Activated CD4-positive, alpha-beta T cell treated with anti-CD3 and anti-CD28 coated beads, Interleukin-2, Interleukin-6, amounts not matched to agents 100 ng/mL and 50 ng/mL, durations not matched to agents 16 hours and 8 hours (primary cell): ENCODE measurements at regions not wholly inside any gene's neighbourhood (a gene's known extent, or its start where the extent isn't known, plus 50 kb on each side); places are given as distances from the start of the nearest gene placed in this dataset.

Experiments
- DNase-seq: peaks from one replicate; pipeline ENCODE4 v3.0.0-alpha.2; 2020

DNA sequence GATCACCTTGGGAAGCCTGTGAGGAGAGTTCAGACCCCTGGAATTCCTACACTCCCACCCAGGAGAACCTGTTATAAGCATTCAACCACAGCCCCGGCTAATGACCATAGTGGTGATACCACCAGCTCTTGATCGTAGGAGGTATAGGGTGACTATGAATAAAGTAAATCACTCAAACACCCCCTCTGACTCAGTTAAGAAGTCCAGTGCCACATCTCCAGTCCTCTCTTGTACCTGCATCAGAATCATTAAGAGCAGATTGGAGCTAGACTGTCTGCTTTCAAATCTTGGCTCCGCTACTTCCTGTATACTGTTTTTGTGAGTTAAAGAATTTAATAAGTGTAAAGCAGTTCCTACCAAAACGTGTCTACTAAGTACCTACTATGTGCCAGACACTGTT is 565.1 kb upstream of the DIPK2B start:
- peak; percentile 40 for DNase-seq

DNA sequence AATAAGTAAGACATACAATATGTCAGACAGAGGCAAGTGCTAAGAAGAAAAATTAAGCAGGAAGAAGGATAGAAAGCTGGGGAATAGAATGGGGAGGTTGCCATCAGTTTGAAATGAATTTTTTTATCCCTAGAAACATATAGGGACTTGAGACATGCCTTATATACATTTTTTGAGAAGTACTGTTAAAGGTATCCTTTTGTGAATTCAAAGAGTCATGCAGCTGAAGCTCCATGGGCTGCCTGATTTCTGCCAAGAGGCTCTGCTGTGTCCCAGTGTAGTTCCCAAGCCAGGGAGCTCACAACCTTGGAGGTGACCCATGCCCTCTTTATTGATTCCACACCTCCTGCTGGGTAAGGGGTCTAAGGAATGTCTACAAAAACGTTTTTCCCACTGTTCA is 564.6 kb upstream of the DIPK2B start:
- DNase-seq = no peak

DNA sequence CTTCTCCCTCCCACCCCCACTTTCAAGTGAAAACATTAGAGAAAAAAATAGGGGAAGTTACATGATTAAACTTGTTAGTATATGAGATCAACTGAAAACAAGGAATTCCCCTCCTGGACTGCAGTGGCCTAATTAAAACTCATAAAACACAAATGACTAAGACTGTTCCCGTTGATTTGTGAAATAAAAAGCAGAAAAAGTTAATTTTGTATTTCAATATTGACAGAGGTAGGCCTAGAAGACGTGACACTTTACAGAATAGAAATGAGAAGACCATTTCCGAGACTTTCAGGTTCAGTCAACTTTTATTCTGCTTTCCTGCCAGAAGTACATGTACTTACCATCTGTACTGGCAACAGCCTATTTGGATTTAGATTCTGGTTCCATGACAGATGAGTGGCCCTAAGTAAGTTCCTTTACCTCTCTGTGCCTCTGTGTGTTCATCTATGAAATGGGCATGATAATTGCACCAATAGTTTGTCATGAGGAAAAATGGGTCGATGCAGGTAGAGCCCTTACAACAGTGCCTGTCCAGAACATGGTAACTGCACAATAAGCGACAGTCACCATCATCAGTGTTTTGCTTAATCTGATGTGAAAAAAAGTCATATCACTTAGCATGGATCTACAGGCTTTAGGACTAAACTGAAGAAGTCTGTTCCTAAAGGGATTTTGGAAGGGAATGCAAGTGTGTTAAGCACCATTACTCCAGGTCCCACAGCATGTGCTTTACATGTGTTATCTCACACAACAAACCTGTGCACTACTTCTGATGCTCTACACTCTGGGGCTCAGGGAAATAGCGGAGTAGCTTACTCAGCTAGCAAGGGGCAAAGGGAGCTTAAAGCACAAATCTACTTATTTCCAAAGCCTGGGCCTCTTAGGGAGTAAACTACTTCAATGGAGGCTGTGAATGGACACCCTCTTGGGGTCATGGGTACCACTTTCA is 562.3 kb upstream of the DIPK2B start:
- peak; percentile 71 for DNase-seq

DNA sequence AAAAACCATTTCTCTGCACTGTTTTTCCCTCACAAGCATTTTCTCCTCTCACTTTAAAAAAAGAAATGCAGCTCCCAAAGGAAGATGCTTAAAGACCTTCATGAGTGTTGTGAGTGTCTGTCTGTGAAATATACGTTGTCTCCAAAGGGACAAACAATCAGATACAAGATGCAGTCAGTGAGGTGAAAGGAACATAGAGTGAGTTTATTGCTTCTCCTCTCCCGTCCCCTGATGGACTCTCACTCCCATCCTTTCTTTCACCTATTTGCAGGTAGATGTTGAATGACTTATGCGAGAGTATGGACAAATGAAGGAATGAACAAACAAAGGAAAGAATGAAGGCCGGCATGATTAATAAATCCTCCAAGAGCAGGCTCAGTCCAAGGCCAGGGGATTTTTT is 561.2 kb upstream of the DIPK2B start:
- DNase-seq = no peak

DNA sequence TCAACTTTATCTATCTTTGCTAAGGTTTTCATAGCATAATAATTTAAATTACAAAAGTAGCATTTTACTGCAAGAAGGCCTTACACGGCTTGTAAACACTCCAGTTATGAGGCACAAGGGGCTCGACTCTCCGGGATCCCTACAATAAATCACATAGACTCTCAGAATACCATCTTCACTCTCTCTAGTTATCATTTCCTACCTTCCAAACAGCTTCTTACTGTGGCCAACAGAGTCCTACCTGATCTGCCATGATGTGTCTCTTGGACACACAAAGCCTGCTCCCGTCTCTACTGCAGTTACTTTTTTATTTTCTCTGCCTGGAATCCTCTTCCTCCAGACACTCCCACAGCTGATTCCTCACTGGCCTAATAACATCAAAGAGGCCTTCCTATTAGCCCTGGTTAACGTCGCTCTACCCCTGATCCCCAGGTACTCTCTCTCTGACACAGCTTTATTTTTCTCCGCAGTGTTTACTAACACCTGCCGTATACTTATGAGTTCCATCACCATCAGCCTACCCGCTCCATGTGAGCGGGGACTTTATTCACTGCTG is 559.6 kb upstream of the DIPK2B start:
- no peak for DNase-seq

DNA sequence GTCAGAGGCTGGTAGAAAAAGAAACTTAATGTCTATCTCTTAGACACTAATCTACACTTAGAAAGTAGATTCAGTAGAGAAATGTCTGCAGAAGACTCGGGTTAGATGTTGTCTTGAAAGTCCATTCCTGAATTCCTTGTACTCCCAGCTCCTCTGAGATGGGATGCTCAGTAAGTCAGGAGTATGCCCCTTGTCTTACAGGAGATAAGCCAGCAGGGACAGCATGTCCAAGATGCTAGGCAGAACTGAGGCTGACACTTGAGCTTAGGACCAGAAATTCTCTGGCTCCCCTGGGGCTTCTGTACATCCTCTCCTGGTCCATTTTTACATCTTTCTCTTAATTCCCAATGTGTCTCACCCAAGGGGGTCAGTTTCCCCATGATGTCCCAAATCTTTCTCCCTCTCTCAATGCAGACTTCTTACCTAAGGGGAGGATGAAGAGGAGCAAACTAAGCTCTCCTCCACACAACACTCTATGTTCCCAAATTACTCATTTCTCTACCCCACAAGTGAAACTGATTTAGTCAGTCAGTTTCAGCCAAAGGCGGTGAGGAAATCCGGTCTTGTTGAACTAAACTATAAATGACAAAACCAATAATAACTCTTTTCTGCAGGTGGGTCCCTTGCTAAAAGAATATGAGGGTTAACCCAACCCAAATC is 558.2 kb upstream of the DIPK2B start:
- peak; percentile 87 for DNase-seq

DNA sequence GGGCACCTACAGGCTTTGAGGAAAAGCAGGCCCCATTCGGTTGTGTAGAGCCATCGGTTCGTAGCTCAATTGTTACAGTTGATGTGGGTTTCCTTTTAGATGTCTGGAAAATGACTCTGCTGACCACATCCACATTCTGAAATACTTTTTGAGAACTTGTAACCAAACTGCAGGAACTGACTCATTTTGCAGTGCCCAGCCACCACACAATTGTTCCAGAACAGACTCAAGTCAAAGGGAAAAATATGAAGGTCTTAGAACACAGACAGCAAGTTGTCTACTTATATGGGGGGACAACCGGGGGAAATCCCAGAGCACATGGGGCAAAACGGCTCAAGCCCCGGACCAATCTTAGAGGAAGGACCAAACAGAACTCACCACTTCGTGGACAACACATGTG is 557.6 kb upstream of the DIPK2B start:
- DNase-seq = peak; percentile 86

DNA sequence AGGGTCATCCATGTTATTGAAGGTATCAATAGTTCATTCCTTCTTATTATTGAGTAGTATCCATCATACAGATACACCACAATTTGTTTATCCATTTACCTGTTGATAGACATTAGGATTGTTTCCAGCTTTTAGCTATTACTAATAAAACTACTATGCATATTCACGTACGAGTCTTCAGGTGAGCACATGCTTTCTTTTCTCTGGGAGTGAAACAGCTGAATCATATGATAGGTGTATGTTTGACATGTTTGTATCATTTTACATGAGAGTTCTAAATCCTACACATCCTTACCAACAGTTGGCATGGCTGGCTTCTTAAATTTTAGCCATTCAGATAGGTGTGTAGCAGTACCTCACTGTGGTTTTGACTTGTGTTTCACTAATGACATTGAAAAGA is 556.6 kb upstream of the DIPK2B start:
- no peak for DNase-seq

DNA sequence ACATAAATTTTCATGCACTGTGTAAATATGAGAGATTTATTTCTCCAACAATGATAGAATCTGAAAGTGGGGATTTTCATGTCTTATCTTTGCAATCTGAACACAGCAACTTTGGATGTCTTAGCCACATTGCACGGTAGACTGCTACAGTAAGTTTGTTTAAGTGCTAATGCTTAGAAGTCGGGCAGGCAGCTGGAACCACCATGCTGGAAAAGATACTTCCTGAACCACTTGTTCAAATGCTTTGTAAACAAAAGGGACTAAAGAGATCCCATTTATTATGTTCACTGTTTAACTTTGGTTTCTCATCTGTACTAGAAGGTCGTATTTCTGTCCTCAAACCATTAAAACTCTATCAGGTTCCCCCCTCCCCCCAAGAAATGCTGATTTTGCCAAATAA is 555.9 kb upstream of the DIPK2B start:
- DNase-seq = no peak

DNA sequence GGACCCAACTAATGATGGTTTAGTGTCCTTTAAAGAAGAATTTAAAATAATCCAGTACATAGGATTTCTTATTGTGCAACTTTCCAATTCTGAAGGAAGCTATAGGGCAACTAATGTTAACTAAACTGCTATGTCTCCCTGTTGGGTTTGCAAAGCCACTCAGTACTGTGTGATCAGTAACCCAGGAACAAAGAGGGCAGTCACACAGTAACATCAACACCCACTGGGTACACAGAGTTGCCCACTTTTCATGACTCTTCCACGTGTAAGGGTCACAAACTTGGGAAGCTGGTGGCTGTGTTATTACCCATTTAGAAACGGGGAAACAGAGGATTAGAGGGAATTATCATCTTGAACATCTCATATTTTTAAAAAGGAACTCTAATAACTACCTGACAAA is 555.0 kb upstream of the DIPK2B start:
- no peak for DNase-seq

DNA sequence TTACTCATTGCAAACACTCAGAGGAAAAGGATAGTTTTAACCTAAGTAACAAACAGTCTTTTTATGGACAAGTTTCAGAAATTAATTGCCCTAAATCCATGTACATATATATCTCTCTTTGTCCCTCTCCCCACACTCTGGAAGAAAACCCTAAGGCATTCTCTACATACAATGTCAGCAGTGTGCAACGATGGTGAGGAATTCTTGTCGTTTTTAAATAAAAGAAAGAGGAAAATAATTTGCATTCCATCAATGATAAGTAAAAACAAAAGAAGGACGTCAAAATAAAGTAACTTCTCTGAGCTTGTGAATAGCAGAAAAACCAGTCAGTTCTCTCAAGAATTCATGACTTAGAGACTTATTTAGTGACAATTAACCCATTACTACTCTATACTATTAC is 550.5 kb upstream of the DIPK2B start:
- no peak for DNase-seq

DNA sequence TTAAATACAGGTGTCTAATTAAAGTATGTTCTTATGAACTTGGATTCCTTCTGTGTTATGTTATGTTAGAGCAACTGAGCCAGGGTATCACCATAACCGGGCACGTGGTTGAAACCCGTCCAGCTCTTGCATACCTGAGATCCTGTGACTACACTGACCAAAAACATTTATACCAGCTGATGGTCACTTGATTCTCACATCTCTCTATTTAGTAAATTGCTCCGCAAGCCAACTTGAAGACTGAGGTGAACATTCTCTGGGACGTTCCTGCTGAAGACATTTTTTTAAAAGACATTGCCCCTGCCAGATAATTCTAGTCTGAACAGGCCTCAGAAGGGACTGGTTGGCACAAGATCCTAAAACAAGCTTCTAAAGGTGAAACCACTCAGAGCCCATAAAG is 550.0 kb upstream of the DIPK2B start:
- no peak for DNase-seq

DNA sequence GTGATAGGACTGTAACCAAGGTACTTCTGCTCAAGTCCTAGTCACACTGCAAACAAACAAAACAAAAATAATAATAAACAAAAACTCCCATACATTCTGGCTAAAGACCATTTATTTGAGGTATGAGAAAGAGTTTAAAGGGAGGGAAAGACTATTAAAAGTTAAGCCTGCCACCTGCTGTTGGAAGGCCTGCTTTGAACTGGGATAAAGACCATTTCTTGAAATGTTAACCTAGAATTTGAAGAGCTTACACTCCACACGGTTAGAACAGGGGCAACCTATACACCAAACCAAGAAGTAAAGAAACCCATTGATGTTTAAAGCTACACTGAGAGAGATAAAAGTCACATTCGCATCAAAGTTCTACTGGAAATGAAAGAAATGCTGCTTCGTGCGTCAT is 548.7 kb upstream of the DIPK2B start:
- DNase-seq = no peak

DNA sequence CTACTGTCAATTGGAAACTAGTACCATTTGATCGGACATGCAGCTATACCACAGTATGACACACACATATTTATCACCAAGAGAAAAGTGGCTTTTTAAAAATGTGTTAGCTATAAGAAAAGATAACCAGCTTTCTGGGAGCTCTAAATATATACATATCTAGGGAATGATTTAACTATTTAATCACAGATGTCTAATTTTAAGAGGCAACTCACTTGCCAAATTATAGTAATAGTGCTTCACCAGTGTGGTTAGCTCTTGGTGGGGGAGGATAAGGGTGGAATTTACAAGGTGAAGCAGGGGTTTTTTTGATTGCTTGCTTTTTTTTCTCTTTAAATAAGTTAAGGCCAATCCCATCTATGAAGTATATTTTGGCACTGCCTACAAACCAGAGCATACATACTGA is 547.7 kb upstream of the DIPK2B start:
- DNase-seq = no peak

DNA sequence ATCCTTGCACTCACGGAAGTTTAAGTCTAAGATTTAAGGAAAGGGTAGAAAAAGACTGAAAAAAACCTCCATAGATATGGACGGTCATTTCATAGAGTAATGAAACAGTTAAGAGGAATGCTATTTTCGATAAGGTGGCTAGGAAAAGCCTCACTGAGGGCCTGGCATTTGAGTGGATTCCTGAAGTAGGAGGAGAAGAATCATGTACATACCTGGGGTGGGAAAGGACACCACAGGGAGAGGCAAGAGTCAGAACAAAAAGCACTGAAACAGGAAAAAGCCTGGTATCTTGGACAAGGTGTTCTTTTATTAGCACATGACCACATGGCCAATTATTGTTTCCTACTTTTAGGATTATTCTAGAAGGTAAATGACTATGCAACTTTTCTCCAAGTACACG is 547.2 kb upstream of the DIPK2B start:
- DNase-seq = no peak

DNA sequence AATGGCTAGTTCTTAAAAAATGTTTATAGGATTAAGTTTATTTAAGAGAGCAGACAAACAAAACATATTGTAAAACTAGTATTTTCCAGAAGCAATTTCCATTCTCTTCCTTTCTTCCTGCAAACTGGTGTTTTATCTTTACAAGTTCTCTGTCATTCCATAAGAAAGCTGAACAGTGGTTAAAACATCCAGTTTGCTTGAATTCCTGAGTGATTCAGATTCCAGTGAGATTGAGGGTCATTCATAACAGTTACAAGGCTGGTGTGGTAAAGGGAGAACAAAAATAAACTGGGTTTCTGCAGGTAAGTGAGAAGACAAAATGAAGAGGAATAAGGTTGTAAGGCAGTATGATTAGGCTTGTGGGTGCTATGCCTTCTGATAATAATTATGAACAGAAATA is 544.8 kb upstream of the DIPK2B start:
- no peak for DNase-seq

DNA sequence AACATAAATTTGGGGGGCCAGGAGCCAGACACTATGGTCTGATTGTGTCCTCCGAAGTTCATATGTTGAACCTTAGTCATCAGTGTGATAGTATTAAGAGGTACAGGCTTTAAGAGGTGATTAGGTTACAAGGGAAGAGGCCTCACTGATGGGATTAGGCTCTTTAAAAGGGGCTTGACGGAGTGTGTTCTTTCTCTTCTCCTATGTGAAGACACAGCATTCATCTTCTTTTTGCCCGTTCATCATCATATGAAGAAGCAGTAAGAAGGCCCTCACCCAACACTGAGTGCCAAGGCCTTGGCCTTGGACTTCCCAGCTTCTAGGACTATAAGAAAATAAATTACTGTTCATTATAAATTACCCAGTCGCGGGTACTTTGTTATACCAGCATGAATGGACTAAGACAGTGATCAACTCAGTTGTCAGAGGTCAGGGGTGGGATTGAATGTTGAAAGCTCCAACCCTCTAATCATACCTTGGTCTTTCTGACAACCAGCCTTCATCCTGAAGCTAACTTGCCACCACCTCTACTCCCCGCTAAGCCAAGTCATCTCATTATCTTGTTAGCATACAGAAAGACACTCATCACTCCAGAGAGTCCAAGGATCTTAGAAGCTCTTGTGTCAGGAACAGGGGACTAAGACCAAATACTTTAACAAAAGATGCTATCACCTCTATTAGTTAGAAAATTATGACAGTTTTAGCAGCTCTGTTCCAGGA is 543.4 kb upstream of the DIPK2B start:
- DNase-seq = no peak

DNA sequence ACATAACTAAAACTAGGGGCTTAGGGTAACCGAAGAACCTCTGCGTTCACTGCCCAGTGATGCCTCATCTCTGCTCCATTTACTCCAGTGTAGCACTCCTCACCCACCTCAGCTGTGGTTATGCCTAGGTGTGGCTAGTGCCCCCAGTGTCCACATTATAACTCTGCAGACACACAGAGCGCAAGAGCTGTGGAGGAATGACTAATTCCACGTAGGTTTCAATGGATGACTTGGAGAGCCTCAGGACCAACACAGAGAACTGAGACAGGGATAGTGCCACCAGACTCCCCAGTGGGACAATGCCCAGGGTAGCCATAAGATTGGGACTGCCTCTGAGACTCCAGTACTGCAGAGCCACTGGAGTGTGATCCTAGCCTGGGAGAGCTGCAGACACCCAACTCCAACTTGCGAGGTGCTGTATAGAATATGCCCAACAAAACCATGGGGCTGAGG is 542.4 kb upstream of the DIPK2B start:
- peak; percentile 42 for DNase-seq

DNA sequence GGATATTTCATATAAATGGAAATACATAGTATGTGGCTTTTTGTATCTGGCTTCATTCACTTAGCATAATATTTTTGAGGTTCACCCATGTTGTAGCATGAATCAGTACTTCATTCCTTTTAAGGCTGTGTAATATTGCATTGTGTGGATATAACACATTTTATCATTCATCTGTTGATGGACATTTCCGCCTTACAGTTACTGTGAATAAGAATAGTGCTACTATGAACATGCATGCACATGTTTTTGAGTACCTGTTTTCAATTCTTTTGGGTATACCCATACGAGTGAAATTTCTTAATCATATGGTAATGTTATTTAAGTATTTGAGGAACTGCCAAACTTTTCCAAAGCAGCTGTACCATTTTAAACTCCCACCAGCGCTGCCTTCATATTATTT is 539.6 kb upstream of the DIPK2B start:
- DNase-seq = no peak

DNA sequence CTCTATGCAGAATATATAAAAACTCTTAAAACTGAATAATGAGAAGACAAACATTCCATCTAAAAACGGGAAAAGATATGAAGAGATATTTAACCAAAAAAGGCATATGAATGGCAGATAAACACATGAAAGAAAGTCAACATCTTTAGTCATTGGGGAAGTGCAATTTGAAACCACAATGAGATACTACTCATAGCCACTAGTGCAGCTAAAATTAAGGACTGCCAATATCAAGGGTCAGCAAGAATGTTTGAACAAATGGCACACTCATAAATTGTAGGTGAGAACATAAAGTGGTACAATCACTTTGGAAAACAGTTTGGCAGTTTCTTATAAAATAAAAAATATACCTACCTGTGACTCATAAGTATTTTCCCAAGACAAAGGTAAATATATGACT is 534.9 kb upstream of the DIPK2B start:
- no peak for DNase-seq

DNA sequence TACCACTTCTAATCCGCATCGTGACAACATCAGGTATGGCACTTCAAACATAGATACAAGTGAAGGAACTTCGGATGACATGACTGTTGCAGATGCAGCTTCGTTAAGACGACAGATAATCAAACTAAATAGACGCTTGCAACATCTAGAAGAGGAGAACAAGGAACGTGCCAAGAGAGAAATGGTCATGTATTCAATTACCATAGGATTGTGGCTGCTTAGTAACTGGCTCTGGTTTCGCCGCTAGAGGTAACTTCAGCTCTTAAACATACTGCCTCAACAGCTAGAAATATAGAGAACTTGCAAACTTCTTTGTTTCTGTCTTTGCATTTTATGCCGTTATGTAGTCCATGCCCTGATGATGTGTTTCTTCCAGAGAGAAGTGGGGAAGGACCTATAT is 530.8 kb upstream of the DIPK2B start:
- no peak for DNase-seq

DNA sequence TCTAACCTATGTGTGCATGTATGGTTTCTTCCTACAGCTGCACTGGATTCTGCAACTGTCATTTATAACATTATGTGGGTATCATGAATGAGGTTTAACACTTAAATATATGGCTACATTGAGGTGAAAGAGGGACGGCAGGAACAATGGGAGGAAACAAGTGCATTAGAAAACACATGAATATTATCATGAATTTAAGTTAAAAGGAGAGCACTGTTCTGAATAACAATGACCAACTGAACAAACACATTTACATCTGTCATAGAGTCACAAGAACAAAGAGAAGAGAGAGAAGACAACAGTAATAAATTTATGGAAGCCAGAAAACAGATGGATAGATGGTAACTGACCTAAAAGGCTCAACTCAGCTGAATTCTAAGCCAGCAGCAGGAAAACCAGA is 527.1 kb upstream of the DIPK2B start:
- DNase-seq = no peak

DNA sequence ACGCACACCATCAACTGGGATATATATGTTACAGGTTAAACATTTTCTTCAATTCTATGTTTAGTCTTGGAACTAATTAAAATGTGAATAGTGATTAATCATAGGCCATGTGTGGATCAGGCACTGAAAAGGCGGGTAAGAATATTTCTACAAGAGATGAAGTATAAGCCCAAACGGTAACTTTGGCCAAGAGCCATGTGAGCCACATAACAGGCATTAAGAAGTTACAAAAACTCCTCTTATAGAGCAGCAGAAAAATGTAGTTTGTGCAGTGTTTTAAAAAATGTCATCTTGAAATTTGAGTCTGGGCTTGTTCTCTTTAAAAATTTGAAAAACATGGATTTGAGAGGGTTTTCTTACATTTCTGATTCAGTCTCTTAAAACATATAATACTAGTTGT is 521.8 kb upstream of the DIPK2B start:
- DNase-seq = no peak
